Activated B cell treated with CpG ODN at 0.5 μM for 24 hours (primary cell): ENCODE measurements at regions not wholly inside any gene's neighbourhood (a gene's known extent, or its start where the extent isn't known, plus 50 kb on each side); places are given as distances from the start of the nearest gene placed in this dataset.

Experiments used
- ATAC-seq: fragments of 200-7000 bp; cut with Tn5 transposase; one replicate; pipeline ENCODE4 v1.10.0; 2021; ENCODE audit warnings: low read depth, mild to moderate bottlenecking, moderate library complexity
- CTCF ChIA-PET: fragments of 350-600 bp; sonication (Branson Sonifier 250); formaldehyde crosslinking; loops from one replicate; lab custom pipeline; 2021; ENCODE audit warnings: antibody characterized with exemption; lab: Charles Lee
- POLR2A ChIA-PET: fragments of 350-600 bp; sonication (Branson Sonifier 250); formaldehyde crosslinking; loops from one replicate; lab custom pipeline; 2021; ENCODE audit warnings: antibody characterized with exemption; lab: Charles Lee
- DNase-seq: peaks from one replicate; pipeline ENCODE4 v3.0.0; 2022
- H3K27ac Mint-ChIP-seq: one replicate; pipeline ENCODE4 v1.8.0; 2020; ENCODE audit warnings: mixed read lengths
- H3K27me3 Mint-ChIP-seq: one replicate; pipeline ENCODE4 v1.8.0; 2021; ENCODE audit warnings: mixed read lengths
- H3K36me3 Mint-ChIP-seq: one replicate; pipeline ENCODE4 v1.8.0; 2021; ENCODE audit warnings: low read depth, mixed read lengths
- H3K4me1 Mint-ChIP-seq: one replicate; pipeline ENCODE4 v1.8.0; 2021; ENCODE audit warnings: mixed read lengths
- H3K4me3 Mint-ChIP-seq: one replicate; pipeline ENCODE4 v1.8.0; 2020; ENCODE audit warnings: mild to moderate bottlenecking, mixed read lengths
- H3K9me3 Mint-ChIP-seq: one replicate; pipeline ENCODE4 v1.8.0; 2020; ENCODE audit warnings: mixed read lengths
- intact Hi-C: fragments of 100-400 bp; cut with micrococcal nuclease; formaldehyde crosslinking; loops from one replicate; pipeline ENCODE4 v1.15.1; 2024
- TF ChIP-seq, protein P1 (sequence below): fragments of 200-600 bp; IDR thresholded peaks from one replicate; pipeline ENCODE4 v1.8.0; 2022; ENCODE audit warnings: antibody characterized with exemption, mild to moderate bottlenecking

DNA sequence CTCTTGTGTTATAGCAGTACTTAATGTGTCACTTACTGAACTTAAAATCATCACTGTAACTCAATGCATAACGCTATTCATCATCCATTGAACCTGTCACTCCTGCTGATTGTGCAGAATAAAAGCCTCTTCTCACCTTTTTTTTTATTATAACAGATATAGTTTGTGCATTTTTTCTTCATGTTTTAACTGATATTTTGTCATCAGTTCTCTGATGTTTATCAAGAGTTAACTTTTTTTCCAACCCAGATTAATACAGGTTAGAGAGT, 100.4 kb downstream of the SLIT2 start:
- intact Hi-C loops = no loop called here

DNA sequence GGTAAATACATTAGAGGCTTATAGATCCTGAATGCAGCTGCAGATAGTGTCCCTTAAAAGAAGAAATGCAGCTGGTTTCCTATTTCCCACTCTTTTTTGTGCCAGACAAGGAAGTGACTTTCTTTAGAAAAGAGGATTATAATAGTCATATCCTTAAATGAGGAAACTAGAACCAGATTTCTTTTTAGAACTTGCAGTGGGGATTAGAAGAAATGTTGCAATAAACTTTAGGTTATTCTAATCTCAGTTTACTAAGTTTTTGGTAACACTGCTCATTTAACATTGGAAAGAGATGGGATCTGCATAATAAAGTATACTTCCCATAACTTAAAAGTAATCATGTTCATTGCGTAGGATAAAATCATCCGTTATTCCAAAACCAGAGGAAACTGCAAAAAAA, 101.9 kb downstream of the SLIT2 start:
- Mint-ChIP-seq H3K36me3 (no peaks in the 10 kb centered on the region), H3K27ac (no peak overlapping the region), H3K9me3 (no peaks in the 10 kb centered on the region), H3K4me3 (no peak overlapping the region), H3K4me1 (no peaks in the 10 kb centered on the region), H3K27me3 (no peaks in the 10 kb centered on the region)
- intact Hi-C loops = no loop called here
- TF ChIP-seq, protein P1, sequence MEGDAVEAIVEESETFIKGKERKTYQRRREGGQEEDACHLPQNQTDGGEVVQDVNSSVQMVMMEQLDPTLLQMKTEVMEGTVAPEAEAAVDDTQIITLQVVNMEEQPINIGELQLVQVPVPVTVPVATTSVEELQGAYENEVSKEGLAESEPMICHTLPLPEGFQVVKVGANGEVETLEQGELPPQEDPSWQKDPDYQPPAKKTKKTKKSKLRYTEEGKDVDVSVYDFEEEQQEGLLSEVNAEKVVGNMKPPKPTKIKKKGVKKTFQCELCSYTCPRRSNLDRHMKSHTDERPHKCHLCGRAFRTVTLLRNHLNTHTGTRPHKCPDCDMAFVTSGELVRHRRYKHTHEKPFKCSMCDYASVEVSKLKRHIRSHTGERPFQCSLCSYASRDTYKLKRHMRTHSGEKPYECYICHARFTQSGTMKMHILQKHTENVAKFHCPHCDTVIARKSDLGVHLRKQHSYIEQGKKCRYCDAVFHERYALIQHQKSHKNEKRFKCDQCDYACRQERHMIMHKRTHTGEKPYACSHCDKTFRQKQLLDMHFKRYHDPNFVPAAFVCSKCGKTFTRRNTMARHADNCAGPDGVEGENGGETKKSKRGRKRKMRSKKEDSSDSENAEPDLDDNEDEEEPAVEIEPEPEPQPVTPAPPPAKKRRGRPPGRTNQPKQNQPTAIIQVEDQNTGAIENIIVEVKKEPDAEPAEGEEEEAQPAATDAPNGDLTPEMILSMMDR = no peak
- CTCF ChIA-PET = no interaction called here
- ATAC-seq = no peak
- DNase-seq = no peak
- POLR2A ChIA-PET = no interaction called here

More for the DNA sequence above, 100.4 kb downstream of the SLIT2 start:
- no peaks in the 10 kb centered on the region for H3K9me3 Mint-ChIP-seq
- ATAC-seq = no peak
- no peak overlapping the region for H3K4me3 Mint-ChIP-seq
- H3K27me3 Mint-ChIP-seq = no peaks in the 10 kb centered on the region
- H3K27ac Mint-ChIP-seq = no peak overlapping the region
- TF ChIP-seq, protein P1 = no peak
- H3K36me3 Mint-ChIP-seq = no peaks in the 10 kb centered on the region
- no peak for DNase-seq
- no peaks in the 10 kb centered on the region for H3K4me1 Mint-ChIP-seq
- ChIA-PET POLR2A (no interaction called here), CTCF (no interaction called here)

DNA sequence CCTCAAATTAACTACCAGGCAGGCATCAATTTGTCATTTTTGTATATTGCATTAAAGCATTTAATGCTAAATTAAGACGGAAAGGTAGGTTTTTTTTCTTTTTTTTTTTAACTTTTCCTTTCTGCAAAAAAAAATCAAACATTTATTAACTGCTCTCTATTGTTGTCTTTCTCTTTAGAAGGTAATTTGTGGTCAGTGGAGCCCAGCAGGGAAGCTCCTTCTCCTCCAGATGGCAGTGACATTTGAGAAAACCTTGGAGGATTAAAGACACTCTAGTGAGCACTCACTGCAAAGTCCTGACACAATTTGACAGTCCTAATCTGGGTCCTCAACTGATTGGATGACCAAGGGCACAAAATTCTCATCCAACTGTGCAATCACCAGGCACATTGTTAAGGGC, 102.4 kb downstream of the SLIT2 start:
- Mint-ChIP-seq H3K27ac (no peak overlapping the region), H3K27me3 (no peaks in the 10 kb centered on the region), H3K4me3 (no peak overlapping the region), H3K4me1 (no peaks in the 10 kb centered on the region), H3K9me3 (peaks cover 1% of the 10 kb centered on the region), H3K36me3 (no peaks in the 10 kb centered on the region)
- ChIA-PET CTCF (no interaction called here), POLR2A (no interaction called here)
- no peak for ATAC-seq
- DNase-seq = no peak
- intact Hi-C loops = no loop called here
- TF ChIP-seq, protein P1 = no peak

DNA sequence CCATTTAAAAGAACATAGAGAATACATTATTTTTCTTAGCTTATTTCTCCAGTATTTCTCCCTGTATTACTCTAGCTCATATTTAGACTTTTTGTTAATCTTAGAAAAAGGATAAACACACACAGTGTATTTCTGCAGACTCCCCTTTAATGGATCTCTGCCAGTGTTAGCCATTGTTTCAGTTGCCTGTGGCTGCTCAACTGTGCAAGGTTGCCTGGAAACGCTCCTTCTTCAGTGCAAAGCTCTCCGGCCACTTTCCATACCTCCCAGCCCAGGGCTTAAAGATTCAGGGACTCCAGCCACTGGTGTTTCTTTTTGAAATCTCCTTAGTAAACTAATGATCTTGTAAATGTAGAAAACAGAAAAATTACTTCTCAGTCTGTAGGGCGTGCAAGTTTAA, 104.9 kb downstream of the SLIT2 start:
- no peaks in the 10 kb centered on the region for H3K27me3 Mint-ChIP-seq
- TF ChIP-seq, protein P1 = no peak
- H3K4me3 Mint-ChIP-seq = no peak overlapping the region
- CTCF ChIA-PET = no interaction called here
- H3K36me3 Mint-ChIP-seq = no peaks in the 10 kb centered on the region
- DNase-seq (no peak), ATAC-seq (no peak)
- peaks cover 3% of the 10 kb centered on the region for H3K4me1 Mint-ChIP-seq
- intact Hi-C loops = no loop called here
- no peak overlapping the region for H3K27ac Mint-ChIP-seq
- POLR2A ChIA-PET = no interaction called here
- peaks cover 8% of the 10 kb centered on the region for H3K9me3 Mint-ChIP-seq

DNA sequence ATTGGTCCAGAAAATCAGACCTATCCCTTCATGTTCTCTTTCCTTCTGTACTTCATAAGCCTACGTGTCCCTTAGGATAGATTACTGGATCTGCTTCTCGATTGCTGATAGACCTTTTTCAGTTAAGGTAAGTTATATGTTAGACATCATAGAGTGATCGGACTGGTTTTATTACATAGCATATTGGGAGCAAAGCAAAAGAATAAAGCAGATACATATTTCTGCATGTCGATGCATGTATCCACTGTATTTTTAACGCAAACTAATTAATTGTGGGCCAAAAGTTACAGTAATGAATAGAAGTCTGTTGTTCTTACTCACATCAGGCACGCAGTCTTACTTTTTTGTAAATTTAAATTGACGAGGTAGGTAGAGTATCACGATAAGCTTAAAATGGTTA, 106.4 kb downstream of the SLIT2 start:
- TF ChIP-seq, protein P1 = no peak
- ATAC-seq (no peak), DNase-seq (no peak)
- Mint-ChIP-seq H3K9me3 (peaks cover 8% of the 10 kb centered on the region), H3K27ac (no peak overlapping the region), H3K4me3 (no peak overlapping the region), H3K4me1 (peaks cover 3% of the 10 kb centered on the region), H3K27me3 (no peaks in the 10 kb centered on the region), H3K36me3 (no peaks in the 10 kb centered on the region)
- CTCF ChIA-PET = no interaction called here
- intact Hi-C loops = no loop called here
- POLR2A ChIA-PET = no interaction called here
